T1000 (cell line): ENCODE measurements at regions not wholly inside any gene's neighbourhood (a gene's known extent, or its start where the extent isn't known, plus 50 kb on each side); places are given as distances from the start of the nearest gene placed in this dataset.
"Not testable (repeated sequence)": the region's sequence is repeated elsewhere in the genome, so short reads cannot be mapped to it uniquely, and the experiment has no call there.

Experiments
- DNase-seq: peaks from one replicate; lab custom pipeline; 2025; ENCODE audit warnings: mixed read lengths; lab: John Stamatoyannopoulos, UW

DNA sequence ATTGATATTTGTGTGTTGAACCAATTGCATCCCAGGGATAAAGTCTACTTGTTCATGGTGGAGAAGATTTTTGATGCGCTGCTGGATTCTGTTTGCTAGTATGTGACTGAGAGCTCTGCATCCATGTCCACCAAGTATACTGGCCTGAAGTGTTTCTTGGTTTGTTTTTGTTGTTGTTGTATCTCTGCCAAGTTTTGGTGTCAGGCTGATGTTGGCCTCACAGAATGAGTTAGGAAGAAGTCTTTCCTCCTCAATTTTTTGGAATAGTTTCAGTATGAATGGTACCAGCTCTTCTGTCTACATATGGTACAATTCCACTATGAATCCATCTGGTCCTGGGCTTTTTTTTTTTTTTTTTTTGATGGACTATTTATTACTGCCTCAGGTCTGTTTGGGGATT, 50.9 kb upstream of the OSTN start:
- DNase-seq, result no peak

DNA sequence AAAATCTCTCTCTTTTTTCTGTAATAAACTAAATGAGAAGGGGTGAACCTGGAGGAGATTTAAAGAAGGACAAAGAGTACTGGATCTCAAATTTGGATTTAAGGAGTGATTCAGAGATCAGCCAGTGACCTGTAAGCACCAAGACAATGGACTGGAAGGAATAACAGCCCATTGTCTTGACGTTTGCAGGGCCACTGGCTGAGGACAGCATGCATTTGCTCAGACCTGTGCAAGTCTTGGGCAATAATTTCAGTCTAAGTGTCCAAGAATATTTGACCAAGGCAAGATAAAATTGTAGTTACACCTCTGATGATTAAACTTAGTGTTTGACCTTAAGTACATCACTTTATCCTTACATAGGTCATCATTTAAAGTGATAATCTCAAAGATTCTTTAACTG, 55.8 kb upstream of the OSTN start:
- DNase-seq, result no peak

DNA sequence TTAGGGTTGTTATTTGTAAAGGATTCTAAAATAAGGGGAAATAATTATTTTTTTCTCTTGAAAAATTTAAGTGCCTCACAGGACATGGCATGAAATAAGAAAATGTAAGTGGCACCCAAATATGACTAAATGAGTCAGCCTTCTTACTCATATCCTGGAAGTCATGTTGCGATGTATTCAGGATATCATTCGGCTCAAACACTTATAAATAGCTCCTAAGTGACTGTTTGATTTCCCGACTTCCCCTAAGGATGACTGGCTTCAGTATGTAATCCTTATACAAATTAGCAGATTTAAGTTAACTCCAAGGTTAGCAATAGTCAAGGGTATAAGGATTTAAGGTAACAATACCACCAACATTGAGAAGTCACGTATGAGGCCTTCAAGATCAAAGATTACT, 57.3 kb upstream of the OSTN start:
- no peak for DNase-seq

DNA sequence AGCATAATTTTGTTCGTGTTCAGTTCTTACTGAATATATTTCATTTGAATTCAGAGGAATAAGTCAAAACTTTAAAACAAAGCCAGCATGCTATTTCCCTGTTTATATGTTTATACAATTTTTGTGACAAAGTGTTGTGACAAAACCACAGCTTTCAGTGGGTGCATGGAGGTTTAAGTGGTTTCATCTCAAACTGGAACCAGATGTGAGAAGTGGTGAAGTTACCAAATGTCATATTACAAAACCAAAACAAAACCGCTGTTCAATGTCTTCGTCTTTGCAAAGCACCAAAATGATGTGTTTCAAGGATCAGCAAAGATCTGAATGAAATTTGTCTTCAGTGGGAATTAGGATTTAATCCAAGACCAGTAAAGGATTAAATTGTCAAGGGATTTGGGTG, 59.3 kb upstream of the OSTN start:
- DNase-seq, result no peak

DNA sequence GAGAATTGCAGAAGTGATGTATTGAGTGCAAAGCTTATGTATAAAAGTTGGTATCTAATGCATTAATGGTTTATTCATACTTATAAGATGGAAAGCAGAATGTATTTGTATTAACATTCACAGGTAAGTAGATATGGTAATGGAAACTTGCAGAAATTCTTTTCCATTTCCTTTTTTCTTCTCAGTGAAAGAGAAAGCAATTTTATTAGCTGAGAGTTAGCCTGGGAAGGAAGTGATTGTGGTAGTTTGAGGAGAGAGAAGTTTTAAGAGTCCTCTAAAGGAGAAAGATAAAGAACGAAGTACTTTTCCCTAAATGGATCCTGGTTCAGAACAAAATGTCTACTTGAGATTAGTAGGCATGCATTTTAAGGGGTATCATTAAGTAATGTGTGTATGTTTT, 60.1 kb upstream of the OSTN start:
- no peak for DNase-seq

DNA sequence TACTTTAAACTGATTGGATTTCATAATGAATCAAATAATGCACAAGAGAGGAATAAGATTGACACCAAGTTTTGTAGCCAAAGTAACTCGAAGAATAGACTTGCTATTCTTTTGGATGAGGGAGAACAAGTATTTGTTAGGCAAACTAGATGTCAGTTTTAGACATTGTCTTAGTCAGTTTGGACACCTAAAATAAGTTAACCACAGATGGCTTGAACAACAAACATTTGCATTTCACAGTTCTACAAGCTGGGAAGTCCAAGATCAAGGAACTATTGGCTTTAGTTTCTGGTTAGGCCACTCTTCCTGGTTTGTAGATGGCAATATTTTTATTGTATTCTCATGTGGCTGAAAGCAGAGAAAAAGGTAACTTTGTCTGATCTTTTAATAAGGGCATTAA, 61.3 kb upstream of the OSTN start:
- no peak for DNase-seq

DNA sequence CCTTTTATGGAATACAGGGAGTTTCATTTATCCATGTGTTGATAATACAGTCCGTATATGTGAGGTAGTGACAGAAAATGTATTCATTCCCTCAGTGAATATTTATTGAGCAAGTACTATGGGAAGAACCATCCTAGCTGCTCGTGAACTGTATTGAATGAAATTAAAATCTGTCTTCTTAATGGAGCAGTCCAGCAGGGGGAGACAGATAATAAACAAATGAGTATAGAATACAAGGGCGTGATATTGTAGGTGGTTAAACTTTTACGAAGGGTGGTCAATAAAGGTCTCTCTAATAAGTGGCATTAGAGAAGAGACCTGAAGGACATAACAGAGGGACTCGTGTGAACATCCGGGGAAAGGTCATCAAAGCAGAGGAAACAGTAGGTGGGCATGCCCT, 62.7 kb upstream of the OSTN start:
- no peak for DNase-seq

DNA sequence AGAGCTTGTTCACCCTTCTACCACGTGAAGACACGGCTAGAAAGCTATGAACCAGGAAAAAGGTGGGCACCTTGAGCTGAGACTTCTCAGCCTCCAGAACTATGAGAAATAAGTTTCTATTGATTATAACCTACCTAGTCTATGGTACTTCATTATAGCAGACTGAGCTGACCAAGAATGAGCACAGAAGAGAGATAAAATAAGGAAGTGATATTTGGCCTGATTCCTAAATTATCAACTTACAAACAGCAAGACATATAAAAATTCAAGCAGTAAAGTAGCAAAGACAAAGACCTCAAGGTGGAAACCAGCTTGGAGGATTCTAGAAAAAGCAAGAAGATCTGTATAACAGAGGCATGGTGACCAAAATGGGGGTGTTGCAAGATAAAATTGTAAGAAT, 63.9 kb upstream of the OSTN start:
- no peak for DNase-seq

DNA sequence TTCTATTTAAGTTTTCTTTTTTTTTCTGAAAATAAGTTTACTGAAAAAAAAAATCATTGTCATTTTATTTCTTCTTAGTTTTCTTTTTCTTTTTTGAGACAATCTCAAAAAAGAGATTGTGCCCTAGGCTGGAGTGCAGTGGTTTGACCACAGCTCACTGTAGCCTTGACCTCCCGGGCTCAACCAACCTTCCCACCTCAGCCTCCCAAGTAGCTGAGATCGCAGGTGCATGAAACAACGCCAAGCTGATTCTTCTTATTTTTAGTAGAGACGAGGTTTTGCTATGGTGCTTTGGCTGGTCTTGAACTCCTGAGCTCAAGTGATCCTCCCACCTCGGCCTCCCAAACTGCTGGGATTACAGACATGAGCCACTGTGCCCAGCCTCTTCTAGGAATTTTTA, 65.7 kb upstream of the OSTN start:
- DNase-seq, result no peak

DNA sequence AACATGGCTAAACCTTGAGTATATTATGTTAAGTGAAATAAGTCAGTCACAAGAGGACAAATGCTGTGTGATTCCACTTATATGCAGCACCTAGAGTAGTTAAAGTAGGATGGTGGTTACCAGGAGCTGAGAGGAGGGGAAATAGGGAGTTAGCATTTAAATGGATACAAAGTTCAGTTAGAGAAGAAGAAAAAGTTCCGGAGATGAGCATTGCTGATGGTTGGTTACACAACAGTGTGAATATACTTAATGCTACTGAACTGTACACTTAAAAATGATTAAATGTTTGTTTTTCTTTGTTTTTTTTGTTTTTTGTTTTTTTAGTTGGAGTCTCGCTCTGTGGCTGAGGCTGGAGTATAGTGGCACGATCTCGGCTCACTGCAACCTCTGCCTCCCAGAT, 67.7 kb upstream of the OSTN start:
- no peak for DNase-seq

DNA sequence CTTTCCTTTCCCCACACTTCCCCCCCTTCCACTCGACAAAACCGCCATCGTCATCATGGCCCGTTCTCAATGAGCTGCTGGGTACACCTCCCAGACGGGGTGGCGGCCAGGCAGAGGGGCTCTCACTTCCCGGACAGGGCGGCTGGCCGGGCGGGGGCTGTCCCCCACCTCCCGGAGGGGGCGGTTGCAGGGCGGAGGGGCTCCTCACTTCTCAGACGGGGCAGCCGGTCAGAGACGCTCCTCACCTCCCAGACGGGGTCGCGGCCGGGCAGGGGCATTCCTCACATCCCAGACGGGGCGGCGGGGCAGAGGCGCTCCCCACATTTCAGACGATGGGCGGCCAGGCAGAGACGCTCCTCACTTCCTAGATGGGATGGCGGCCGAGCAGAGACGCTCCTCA, 74.2 kb upstream of the OSTN start:
- not testable (repeated sequence) for DNase-seq

DNA sequence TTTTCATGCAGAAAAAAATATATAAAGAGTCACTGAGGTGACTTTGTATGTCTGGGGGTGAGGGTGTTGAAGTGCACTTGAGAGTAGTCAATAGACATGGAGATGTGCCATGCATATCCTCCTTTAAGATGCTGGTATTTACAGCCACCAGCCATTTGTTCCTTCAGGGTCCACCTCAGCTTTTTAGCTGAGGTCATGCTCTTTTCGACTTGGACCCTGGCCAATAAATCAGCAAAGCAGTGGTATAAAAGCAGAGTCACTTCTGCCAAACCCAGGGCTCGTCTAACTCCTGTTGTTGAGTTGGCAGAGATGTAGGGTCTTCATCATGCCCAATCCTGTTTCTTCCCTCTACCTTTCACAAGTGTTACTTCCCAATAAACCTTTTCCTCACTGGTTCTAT, 75.1 kb upstream of the OSTN start:
- DNase-seq, result no peak

DNA sequence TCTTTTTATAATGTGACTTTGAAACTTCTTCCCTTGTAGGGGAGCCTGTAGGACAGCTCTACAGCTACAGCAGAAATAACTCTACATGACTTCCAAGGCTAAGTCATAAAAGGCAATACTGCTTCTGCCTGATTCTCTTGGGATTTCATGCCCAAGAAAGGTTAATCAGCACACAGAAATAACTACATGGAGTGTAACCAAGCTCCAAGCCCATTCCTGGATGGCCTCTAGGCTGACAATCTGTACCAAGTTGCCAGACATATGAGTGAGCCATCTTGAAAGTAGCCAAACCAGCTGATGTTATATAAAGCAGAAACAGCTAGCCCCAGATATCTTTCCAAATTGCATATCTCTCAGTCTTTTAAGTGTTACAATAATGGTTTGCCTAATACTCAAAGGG, 75.8 kb upstream of the OSTN start:
- no peak for DNase-seq

DNA sequence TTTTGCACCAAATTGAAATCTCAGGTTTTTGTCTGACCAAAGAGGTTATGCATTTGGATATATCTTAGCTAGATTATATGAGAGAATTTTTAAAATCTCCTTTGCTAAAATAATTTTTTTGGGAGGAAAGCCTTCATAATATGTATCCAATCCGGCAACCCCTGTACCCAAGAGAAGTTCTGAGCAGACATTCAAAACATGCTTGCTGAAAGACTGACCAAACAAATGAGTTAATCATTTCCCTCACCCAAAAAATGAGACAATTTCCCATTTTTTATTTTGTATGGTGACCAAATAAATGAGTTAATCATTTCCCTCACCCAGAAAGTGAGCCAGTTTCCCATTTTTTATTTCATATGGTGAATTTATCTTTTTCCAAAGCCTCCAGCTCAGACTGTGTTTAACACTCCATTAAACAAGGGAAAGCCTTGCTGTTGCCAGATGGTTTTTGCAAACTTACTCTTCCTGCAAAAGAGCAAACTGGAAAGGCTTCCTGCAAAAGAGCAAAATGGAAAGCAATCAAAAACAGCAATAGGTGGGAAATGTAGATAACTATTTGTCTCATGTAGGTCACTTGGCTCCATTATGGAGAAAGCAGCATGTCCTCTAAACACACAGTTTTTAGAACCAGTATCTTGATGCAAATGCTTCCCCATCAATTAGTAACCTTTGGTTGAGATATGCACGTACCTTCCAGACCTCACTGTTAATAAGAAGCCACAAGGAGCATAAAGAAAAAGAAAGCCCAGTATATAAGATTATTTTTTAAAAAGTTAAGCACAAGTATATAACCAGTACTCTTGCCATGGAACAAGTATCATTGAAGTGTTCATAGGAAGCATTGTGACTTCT, 78.4 kb upstream of the OSTN start:
- no peak for DNase-seq

DNA sequence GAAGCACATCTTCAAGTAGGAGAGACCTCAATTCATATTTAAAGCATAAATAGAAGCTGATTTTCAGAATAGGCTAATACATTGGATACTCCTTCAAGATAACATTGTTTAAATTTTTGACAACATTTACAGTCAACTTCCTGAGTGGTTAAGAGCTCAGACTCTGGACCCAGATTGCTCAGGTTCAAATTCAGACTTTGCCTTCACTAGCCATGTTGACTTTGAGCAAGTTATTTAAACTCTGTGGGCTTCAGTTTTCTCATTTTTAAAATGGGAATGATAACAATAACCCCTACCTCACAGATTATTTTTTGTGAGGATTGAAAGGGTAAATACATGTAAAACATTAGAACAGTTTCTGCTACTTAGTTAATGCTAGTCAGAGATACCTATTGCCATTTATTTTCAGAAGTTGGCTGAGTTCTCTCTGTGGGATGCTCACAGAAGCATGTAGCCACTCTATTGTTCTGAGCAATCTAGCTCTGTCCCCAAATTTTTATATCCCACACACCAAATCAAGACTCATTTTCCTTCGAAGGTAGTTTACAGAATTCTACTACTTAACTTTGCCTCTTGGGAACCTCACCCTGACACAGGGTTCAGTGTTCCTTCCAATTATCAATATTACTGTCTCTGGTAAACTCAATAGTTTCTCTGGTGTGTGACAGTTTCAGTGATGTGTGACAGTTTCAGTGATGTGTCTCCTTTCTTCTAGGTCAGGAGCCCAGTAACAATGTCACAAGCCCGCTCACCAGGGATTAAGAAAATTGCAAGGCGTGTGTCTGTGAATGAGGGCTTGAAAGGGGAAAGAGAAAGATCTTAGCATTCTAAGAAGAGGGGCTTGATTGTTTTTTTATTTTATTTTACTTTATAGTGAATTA, 79.4 kb upstream of the OSTN start:
- DNase-seq, result no peak

DNA sequence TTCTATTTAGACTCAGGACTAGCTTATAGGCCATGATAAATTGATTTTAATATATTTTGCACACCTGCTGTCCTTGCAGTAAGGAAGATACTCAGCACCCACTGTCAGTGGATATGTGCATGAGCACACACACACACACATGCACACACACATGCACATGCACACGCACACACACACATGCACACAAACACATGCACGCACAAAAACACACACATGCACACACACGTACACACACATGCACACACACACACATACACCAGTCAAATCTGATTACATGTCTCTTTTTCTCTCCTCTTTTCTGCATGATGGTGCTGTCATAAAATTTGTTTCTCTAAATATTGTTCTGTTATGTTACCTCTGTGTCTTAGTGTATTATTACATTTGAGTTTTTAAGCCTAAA, 87.3 kb upstream of the OSTN start:
- no peak for DNase-seq

DNA sequence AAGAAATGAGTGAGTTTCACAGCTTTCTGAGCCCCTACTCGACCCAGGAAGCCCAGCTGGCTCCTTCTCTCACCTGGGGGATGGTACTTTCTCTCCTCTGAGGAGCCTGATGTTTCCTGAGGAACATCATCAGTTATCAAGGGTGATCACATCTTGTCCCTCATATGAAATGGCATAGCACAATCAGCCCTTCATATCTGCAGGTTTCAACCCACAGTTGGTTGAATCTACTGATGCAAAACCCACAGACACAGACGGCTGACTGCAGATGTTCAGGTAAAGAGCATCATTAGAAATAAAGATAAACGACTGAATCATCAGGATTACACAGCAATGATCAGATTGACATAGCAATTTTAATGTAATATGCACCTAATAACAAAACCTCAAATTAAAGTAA, 93.6 kb upstream of the OSTN start:
- DNase-seq, result no peak

DNA sequence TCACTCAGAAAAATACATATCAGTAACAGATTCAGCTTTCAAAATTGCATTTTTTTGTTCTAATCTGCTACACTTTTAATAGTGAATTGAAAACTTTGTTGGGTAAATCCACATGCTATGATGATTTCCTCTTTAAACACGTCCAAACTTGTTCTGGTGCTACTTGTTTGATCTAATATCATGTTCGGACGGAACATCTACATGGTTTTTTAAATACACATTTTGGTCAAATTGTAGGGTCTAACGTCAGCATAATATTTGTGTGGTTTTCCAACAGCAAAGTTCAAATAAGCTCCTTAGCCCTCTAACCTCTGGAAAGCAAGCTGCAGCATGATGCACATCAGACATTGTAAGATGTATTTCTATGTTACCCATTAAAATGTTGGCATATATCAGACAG, 98.5 kb upstream of the OSTN start:
- DNase-seq, result no peak

DNA sequence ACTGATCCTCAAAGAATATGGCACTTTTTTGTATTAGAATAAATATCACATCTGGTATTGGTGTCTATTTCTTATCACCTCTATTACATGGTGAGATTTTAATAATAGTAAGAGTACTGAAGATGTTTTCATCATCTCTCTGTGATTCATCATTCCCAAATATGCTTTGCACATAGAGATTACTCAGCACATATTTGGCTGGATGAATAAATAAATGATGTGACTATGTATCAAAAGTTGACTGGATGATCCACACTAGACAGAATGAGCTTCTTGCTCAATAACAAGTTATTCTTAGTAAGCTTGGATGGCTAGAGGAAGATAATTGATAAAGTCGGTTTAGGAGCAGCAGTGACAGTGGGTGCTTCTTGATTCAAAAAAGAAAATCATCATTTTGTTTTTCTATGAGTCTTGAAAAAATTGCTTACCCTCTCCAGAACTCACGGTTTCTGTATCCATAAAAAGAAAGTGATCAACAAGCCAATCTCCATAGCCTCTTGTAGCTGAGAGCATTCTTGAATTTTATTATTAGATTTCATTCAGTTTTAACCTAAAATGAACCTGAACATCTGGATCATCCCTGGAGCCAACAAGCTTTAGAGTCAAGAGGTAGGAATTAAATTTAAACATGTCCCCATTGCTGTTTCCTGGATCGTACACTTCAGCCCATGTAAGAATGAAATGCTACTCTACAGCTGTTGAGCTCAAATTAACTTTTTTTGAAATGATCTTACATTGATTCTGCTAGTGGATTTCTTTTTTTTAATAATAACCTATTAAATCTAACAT, 104.8 kb upstream of the OSTN start:
- DNase-seq, result no peak

DNA sequence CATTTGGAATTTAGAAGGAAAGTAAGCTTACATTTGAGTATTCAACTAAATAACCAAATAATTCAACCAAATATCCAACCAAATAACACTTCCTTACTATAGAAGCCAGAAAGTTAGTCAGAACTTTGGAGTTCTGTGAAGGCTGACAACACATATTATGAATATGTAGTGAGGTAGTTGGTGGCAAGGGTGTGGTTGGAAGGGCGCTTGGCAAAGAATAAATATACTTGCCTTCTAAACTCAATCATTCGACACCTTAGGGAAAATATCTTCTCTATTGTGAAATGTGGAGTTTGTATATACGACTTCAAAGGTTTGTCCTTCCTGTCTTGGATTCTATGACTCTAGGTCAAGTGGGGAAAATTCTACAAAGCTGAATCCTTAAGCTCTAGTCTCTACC, 111.7 kb upstream of the OSTN start:
- no peak for DNase-seq

DNA sequence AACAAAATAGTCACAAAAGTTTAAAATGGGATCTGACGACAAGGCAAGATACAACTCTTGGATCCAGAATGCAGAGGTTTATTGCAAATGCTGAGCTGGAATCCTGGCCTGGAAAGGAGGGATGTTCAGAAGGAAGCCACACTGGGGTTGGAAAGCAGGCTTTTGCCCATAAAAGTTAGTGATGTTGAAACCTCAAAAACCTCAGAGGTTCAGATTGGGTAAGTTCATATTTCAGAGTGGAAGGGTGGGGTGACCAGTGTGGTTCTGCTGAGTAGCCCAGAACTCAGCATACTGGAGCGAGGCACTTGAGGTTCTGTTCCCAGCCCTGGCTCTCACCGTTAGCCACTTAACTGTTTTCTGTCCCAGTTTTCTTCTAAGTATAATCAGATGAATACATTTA, 114.0 kb upstream of the OSTN start:
- DNase-seq, result no peak

DNA sequence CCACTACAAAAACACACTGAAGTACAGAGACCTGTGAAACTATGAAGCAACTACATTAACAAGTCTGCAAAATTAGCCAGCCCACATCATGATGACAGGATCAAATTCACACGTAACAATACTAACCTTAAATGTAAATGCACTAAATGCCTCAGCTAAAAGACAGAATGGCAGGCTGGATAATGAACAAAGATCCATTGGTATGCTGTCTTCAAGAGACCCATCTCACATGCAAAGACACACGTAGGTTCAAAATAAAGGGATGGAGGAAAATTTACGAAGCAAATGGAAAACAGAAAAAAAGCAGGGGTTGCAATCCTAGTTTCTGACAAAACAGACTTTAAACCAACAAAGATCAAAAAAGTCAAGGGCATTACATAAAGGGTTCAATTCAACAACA, 120.1 kb upstream of the OSTN start:
- not testable (repeated sequence) for DNase-seq
